HepG2 (cell line): ENCODE measurements at regions not wholly inside any gene's neighbourhood (a gene's known extent, or its start where the extent isn't known, plus 50 kb on each side); places are given as distances from the start of the nearest gene placed in this dataset.

Source experiments
- BRCA1 ChIP-seq: sonication (generic); formaldehyde crosslinking; IDR thresholded peaks from 2 replicates; pipeline ENCODE4 v1.4.0; 2020; ENCODE audit warnings: missing genetic modification reagents
- CCAR2 ChIP-seq: fragments of 200-400 bp; formaldehyde crosslinking; optimal IDR thresholded peaks from 2 replicates; pipeline ENCODE3; 2018; ENCODE audit warnings: low read depth, mild to moderate bottlenecking, low read length, moderate library complexity
- CTCF ChIP-seq: sonication (generic); formaldehyde crosslinking; IDR thresholded peaks from 2 replicates; pipeline ENCODE4 v1.5.0; 2020; ENCODE audit warnings: mild to moderate bottlenecking, missing genetic modification reagents, moderate library complexity
- KLF16 ChIP-seq, 2 experiments: sonication (generic) in 1 of 2; formaldehyde crosslinking in 1 of 2; IDR thresholded peaks; 2 replicates each; pipeline versions ENCODE4 v1.6.1 to v1.8.0; 2016 to 2023; ENCODE audit warnings: missing genetic modification reagents in 2 of 2, missing compliant biosample characterization in 1 of 2
- MEF2D ChIP-seq: sonication (generic); formaldehyde crosslinking; IDR thresholded peaks from 2 replicates; pipeline ENCODE4 v1.5.1; 2020; ENCODE audit warnings: mild to moderate bottlenecking, missing genetic modification reagents
- MYC ChIP-seq: sonication (generic); formaldehyde crosslinking; IDR thresholded peaks from 2 replicates; pipeline ENCODE4 v1.9.0; 2021; ENCODE audit warnings: missing genetic modification reagents, borderline replicate concordance
- POLR2A ChIP-seq, 2 experiments: IDR thresholded peaks; 2 replicates each; pipeline ENCODE4 v1.6.1; 2011; ENCODE audit warnings: low read depth in 2 of 2, low read length in 2 of 2, mild to moderate bottlenecking in 1 of 2, moderate library complexity in 1 of 2; ENCODE audit not compliant: insufficient read depth in 1 of 2
- PRDM10 ChIP-seq: sonication (generic); formaldehyde crosslinking; IDR thresholded peaks from 2 replicates; pipeline ENCODE4 v1.4.0; 2020; ENCODE audit warnings: low read depth, missing genetic modification reagents
- STAT5B ChIP-seq: sonication (generic); formaldehyde crosslinking; IDR thresholded peaks from 2 replicates; pipeline ENCODE4 v1.4.0; 2020; ENCODE audit warnings: missing genetic modification reagents
- UBTF ChIP-seq: sonication (generic); formaldehyde crosslinking; IDR thresholded peaks from 2 replicates; pipeline ENCODE4 v1.4.0; 2020; ENCODE audit warnings: mild to moderate bottlenecking, missing genetic modification reagents
- ZBTB44 ChIP-seq: sonication (generic); formaldehyde crosslinking; IDR thresholded peaks from 2 replicates; pipeline ENCODE4 v1.4.0; 2020; ENCODE audit warnings: missing genetic modification reagents
- ZNF138 ChIP-seq: sonication (generic); formaldehyde crosslinking; IDR thresholded peaks from 2 replicates; pipeline ENCODE4 v1.5.0; 2020; ENCODE audit warnings: mild to moderate bottlenecking, low read depth, missing genetic modification reagents
- ZNF704 ChIP-seq: sonication (generic); formaldehyde crosslinking; IDR thresholded peaks from 2 replicates; pipeline ENCODE4 v1.8.1; 2023; ENCODE audit warnings: mild to moderate bottlenecking, inconsistent platforms, moderate library complexity, missing genetic modification reagents, borderline replicate concordance
- TF ChIP-seq, protein P1 (sequence below): sonication (generic); formaldehyde crosslinking; IDR thresholded peaks from 2 replicates; pipeline ENCODE4 v1.8.1; 2023; ENCODE audit warnings: missing genetic modification reagents, inconsistent platforms, borderline replicate concordance

DNA sequence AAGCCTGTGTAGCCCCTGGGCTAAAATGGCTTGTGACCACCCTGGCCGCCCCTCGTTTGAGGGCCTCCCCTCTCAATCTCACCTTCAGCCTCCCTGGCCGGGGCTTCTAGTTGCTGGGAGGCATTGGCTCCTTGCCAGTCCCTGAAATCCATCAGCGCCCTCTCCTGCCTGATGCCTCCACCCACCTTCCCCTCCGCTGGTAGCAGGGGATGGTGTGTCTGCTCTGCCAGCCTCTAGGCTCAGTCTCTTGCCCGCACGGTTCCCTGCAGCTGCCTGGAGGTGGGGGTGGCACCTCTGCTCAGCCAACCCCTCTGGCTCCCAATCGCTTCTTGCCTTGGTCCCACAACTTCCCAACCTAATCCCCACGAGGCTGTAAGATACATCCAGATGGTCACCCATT lies 167.9 kb downstream of the PHETA1 start:
- no peak for TF ChIP-seq MEF2D (CRISPR knock-in tag)
- TF ChIP-seq UBTF (CRISPR knock-in tag): no peak
- TF ChIP-seq ZNF704 (CRISPR knock-in tag): no peak
- no peak for TF ChIP-seq ZBTB44 (CRISPR knock-in tag)
- no peak for TF ChIP-seq CTCF
- TF ChIP-seq BRCA1: no peak
- no peak for TF ChIP-seq STAT5B (CRISPR knock-in tag)
- TF ChIP-seq MYC (CRISPR knock-in tag): no peak
- TF ChIP-seq, protein P1, sequence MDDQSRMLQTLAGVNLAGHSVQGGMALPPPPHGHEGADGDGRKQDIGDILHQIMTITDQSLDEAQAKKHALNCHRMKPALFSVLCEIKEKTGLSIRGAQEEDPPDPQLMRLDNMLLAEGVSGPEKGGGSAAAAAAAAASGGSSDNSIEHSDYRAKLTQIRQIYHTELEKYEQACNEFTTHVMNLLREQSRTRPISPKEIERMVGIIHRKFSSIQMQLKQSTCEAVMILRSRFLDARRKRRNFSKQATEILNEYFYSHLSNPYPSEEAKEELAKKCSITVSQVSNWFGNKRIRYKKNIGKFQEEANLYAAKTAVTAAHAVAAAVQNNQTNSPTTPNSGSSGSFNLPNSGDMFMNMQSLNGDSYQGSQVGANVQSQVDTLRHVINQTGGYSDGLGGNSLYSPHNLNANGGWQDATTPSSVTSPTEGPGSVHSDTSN (CRISPR knock-in tag): no peak
- TF ChIP-seq KLF16 (CRISPR knock-in tag; IDR thresholded peaks at IDR 0.05): no peak
- no peak for TF ChIP-seq PRDM10 (CRISPR knock-in tag)
- TF ChIP-seq CCAR2: no peak
- TF ChIP-seq POLR2A (IDR thresholded peaks at IDR 0.05; ENCODE audit: insufficient read depth in 1 of 2, low read depth in 2 of 2, low read length in 2 of 2): no peak
- no peak for TF ChIP-seq ZNF138 (CRISPR knock-in tag)
